ENCODE measurements at regions not wholly inside any gene's neighbourhood (a gene's known extent, or its start where the extent isn't known, plus 50 kb on each side); places are given as distances from the start of the nearest gene placed in this dataset.

DNA sequence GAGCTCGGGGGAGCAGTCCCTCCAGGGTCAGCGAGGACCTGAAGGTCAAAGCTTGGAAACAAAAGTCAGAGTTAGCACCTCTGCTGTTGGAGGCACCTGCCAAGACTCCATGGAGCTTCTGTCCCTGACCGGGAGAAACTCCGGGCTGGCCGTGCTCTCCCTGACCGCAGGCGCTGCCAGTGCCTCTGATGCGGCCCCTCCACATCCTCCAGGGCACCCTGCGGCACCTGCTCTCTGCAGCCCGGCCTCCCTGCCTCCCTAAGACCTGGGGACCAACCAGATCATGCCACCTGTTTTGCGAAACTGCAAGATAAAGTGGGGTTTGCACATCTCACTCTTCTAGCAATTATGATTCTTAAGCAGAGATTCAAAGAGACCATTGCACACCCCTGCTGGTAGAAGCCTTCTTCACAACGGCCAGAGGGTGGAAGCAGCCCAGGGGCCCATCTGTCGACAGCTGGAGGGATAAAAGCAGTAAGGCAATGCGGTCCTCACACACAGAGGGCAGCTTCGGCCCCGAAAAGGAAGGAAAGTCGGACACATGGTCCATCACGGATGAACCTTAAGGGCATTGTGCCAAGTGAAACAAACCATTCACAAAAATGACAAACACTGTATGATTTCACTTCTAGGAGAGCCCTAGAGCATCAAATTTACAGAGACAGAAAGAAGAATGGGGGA lies 477.1 kb downstream of the BRD1 start:
- TF ChIP-seq RAD21 (IDR thresholded peaks at IDR 0.05; ENCODE audit: low read length) = no peak
- TF ChIP-seq, protein P1, sequence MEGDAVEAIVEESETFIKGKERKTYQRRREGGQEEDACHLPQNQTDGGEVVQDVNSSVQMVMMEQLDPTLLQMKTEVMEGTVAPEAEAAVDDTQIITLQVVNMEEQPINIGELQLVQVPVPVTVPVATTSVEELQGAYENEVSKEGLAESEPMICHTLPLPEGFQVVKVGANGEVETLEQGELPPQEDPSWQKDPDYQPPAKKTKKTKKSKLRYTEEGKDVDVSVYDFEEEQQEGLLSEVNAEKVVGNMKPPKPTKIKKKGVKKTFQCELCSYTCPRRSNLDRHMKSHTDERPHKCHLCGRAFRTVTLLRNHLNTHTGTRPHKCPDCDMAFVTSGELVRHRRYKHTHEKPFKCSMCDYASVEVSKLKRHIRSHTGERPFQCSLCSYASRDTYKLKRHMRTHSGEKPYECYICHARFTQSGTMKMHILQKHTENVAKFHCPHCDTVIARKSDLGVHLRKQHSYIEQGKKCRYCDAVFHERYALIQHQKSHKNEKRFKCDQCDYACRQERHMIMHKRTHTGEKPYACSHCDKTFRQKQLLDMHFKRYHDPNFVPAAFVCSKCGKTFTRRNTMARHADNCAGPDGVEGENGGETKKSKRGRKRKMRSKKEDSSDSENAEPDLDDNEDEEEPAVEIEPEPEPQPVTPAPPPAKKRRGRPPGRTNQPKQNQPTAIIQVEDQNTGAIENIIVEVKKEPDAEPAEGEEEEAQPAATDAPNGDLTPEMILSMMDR (conservative IDR thresholded peaks at IDR 0.05; ENCODE audit: low read depth, low read length) = no peak
- TF ChIP-seq SMC3 (IDR thresholded peaks at IDR 0.05; ENCODE audit: low read depth, low read length) = no peak
- TF ChIP-seq, protein P2, sequence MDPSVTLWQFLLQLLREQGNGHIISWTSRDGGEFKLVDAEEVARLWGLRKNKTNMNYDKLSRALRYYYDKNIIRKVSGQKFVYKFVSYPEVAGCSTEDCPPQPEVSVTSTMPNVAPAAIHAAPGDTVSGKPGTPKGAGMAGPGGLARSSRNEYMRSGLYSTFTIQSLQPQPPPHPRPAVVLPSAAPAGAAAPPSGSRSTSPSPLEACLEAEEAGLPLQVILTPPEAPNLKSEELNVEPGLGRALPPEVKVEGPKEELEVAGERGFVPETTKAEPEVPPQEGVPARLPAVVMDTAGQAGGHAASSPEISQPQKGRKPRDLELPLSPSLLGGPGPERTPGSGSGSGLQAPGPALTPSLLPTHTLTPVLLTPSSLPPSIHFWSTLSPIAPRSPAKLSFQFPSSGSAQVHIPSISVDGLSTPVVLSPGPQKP (IDR thresholded peaks at IDR 0.05; ENCODE audit: borderline replicate concordance, low read depth, low read length) = no peak
- TF ChIP-seq CHD1 (IDR thresholded peaks at IDR 0.05; ENCODE audit: low read depth, low read length) = no peak
- no peak for TF ChIP-seq POLR2A (IDR thresholded peaks at IDR 0.05; ENCODE audit: low read depth, low read length)
- no peak for TF ChIP-seq MXI1 (IDR thresholded peaks at IDR 0.05; ENCODE audit: borderline replicate concordance, low read depth, low read length)
- TF ChIP-seq CEBPB (IDR thresholded peaks at IDR 0.05; ENCODE audit: low read depth, low read length) = no peak
- TF ChIP-seq BHLHE40 (IDR thresholded peaks at IDR 0.05; ENCODE audit: low read depth, low read length) = no peak
- TF ChIP-seq RFX5 (IDR thresholded peaks at IDR 0.05; ENCODE audit: low read depth, low read length) = no peak
- no peak for TF ChIP-seq NFE2L2 (IDR thresholded peaks at IDR 0.05; ENCODE audit: low read depth, low read length)

Data from IMR-90 (cell line).